Fibroblast of skin of scalp (primary cell): ENCODE measurements at regions not wholly inside any gene's neighbourhood (a gene's known extent, or its start where the extent isn't known, plus 50 kb on each side); places are given as distances from the start of the nearest gene placed in this dataset.
A peak's percentile ranks its signal among the peaks of the same experiment; 100 is the strongest.

Source experiments
- DNase-seq: peaks from one replicate; pipeline ENCODE4 v3.0.0-alpha.2; 2013

DNA sequence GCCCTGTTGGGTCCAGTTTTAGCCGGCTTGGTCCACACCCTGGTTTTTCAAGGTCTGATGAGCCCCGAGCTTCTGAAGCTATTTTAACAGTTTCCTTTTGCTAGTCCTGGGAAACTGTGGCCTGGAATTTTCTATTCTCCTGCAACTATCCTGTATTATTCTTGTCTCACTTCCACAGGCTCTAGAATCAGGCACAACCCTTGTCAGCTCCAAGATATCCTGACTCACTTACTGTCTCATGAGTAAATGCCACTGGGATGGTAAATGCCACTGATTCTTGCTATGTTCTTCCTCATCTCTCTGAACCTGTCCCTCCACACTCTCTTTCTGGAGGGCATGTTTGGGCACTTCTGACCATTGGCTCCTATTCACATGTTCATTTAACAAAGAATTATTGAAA lies 611.5 kb upstream of the IGFBP3 start:
- DNase-seq = peak; percentile 32

DNA sequence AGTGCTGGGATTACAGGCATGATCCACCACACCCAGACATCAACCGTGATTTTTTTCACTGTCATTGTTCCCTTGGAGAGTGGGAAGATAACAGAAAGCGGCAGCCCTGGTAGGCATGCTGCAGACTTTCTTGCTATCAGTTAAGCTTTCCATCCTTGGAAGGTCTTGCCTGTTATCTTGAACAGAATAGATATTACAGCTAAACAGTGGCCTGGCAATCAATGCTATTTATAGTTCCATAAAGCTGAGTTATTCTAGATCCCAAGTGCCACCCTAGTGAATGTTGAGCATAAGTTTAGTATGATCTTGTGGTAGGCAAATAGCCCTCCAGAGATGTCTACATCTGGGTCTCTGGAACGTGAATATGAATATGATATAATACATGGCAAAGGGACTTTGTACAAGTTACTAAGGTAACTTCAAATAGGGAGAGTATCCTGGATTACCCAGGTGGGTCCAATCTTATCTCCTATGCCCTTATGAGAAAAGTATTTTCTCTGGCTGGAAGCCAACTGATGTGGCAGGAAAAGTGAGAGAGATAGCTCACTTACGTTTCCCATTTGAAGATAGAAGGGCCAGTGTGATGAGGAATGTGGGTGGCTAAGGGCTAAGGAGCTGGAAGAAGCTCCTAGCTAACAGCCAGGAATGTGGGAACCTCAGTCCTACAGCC lies 609.1 kb upstream of the IGFBP3 start:
- DNase-seq = no peak

DNA sequence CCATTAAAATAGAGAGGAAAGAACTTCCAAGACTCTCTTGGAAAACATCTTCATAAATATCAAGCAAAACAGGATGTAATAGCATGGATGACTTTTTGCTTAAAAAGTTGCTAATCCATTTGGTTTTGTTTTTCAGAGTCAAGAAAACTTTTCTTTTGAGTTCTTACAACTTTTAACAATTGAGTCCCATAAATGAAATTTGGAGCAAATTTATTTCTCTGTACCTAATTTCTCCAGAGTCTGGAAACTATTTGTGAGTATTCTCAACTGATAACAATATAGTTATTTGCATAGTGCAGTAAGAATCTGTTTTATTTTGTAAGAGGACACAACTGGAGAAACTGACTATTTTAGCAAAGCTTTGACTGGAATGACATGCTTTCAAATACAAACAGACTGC lies 606.3 kb upstream of the IGFBP3 start:
- no peak for DNase-seq

DNA sequence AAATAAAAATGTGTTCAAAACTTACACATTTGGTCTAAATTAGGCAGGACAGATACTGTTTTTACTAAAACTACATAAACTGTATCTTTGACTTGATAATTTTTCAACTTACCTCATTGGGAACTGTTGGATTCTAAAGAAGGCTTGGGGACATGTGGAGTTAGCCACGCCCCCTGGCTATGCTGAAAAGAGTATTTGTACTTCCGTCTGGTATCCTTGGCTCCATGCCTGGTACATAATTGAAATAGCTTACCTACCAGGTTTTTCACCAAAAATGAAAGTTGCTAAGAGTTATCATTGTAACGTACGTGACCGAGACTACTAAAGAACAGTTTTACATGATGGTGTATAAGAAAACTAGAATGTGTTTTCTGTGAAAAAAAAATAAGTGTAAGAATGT lies 604.8 kb upstream of the IGFBP3 start:
- DNase-seq = peak; percentile 14

- peak; percentile 23 for DNase-seq
Measured at GRCh38 chr7:46524350-46524749, 603.3 kb upstream of the IGFBP3 start.

- DNase-seq = no peak
Measured at GRCh38 chr7:46522354-46522906, 601.4 kb upstream of the IGFBP3 start.

DNA sequence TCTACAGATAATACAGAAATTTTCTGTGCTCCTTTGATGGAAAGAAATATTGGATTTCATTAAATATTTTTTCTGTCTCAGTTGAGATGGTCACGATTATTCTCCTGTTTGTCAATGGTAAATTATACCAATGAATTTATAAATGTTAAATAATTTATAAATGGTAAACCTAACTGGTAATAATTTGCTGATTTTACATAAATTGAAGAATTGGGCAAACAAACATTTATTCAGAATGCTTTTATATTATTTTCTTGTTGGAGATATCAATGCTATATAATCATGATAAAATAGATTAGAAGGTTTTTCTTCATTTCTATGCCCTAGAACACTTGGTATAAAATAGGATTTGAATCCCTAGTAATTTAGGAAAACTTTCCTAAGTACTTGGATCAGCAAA lies 597.6 kb upstream of the IGFBP3 start:
- DNase-seq = no peak

DNA sequence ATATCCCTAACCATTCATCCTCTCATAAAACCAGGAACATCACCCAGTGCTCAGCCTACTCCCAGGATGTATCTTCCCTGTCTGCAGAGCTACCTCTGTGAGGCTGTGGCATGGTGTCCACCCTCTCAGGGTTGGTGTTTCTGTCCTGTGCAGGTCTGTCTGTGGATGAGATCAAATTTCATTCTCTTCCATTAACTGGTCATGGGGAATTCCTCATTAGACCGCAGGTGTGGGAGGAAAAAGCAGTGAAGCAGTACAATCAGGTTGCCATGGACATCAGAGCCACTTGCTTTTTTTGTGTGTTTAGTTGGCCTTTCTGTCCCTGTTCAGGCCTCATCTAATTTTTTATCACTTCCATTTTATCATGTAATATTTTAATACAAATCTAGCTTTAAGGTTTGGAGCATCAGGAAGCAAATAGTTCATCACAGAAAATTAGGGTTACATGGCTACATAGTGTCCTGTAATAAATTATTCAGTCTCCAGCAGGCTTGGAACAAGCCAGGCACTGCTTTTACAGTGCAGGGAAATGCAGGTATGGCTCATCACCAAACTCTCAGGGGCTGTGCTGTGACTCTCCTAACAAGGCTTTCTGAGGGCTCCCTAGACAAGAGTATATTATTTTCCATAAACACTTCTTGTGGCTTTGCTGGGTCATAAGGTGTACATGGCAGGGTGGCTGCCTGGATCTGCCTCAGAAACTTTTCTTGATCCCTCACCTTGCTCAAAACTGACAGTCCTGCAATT lies 594.9 kb upstream of the IGFBP3 start:
- DNase-seq = no peak

- DNase-seq = no peak
Measured at GRCh38 chr7:46513447-46513848, 592.4 kb upstream of the IGFBP3 start.

DNA sequence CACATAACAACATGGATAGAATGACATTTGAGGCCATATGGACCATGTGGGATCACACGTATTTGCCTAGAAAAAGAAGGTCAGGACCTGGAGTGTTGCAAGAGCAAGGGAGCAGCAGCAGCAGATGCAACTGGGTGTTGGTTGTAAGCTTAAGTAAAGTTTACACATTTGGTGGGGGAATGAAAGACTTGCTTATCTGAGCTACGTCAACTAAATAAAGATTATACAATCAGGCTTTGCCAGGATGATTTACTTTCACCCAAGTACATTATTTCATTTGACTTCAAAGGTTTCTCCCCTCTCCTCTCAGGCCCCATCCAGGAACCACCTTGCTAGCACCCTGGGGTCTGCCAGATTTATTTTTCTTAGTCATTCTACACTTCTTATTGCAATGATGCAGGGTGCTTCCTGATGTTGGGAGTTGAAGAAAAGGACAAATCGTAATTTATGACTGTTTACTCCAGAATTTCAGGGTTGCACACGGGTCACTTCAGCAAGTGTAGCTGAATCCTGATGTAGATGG lies 591.9 kb upstream of the IGFBP3 start:
- DNase-seq = no peak

DNA sequence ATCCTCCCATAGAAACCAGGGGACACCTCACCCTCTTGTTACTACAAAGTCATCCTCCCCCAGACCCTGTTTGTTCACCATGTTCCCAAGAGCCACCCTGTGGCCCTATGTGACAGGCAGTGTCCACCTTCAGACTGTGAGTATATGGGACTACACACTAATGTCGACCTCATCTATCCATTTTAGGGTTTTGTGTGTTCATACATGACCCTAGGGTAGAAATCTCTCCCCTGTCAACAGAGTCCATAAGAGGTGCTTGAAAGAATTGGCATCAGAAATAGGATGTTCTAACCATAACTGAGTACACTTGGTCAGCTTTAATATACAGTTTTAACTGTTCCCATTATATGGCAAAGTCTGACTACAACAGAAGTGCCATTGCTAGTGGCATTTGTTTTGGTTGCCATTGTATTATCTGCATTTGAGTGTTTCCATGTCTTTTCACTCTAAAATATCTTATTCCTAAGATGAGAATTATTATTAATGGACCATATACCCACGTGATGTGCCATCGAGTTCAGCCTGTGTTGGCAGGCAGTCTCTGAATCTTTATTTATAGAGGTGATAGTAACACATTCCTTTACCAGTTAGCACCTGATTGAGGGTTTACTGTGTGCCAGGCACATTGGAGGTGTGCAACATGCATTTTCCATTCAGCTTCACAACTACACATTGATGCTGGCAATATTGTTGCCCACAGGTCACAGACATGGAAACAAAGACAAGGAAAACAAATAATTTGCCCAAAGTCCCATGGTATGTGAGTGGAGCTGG lies 590.6 kb upstream of the IGFBP3 start:
- DNase-seq = no peak

DNA sequence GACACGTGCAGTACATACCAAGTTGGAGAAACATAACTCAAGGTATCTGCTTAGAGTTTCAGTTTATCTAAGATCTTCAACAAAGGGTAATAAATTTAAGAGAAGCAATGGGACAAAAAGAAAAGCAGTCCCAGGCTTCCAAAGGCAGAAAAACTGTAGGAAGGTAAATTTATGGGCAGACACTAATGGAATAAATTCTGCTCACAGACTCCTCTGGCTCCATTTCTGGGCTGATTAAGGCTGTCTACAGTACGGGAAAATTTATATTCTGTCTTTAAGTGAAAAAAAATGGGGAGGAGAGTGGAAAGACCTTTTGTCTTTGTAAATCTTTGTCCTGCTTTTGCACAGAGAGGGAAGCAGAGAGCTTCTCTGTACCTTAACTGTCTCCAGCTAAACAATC lies 587.5 kb upstream of the IGFBP3 start:
- DNase-seq = no peak

DNA sequence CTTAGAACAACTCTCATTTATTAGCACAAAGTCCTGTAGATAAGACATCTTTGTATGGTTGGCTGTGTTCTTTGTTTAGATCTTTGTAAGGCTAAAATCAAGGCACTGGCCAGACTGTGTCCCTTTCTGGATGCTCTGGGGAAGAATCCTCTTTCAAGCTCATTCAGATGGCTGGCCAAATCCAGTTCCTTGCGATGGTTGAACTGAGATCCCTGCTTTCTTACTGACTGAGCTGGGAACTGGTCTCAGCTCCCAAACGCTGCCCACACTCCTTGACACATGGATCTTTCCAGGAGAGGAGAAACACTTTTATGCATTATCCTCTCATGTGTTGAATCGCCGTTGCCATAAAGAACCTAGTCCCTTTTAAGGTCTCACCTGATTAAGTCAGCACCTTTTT lies 586.5 kb upstream of the IGFBP3 start:
- DNase-seq = no peak

- no peak for DNase-seq
Measured at GRCh38 chr7:46494441-46494840, 573.4 kb upstream of the IGFBP3 start.

GRCh38 chr7:46494028-46494427 lies 573.0 kb upstream of the IGFBP3 start:
- DNase-seq = peak; percentile 75

DNA sequence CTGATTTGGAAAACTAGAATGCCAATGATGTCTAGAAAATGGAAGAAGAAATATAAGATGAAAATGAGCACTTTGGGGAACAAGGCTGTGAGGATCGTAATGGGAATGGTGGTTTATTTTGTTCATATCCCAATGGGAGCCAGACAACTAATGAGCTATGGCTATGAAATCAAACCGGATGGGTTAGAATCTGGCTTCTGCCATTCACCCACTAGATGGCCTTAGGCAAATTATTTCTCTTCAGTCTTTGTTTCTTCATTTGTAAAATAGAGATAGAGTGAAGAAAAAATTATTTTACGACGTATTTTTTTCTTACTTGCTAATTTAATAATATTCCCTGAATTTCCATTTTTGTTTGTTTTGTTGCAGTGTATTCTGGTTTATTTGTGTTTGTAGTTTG lies 572.1 kb upstream of the IGFBP3 start:
- DNase-seq = no peak

DNA sequence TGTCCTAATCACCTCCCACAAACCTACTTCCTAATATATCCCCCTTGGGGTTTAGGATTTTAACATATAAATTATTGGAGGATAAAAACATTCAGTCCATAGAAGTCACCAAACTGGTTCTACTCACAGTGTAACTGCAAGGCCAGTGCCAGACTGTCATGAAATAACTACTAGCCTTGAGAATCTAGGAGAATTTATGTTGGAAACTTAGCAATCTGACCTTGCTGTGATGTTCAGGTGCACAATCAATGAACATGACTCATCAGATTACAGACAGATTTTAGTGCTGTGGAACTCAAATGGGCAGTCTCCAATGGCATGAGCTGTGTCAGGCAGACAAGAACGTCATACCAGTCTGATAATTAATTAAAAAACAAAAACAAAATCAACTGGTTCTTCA lies 571.4 kb upstream of the IGFBP3 start:
- no peak for DNase-seq

DNA sequence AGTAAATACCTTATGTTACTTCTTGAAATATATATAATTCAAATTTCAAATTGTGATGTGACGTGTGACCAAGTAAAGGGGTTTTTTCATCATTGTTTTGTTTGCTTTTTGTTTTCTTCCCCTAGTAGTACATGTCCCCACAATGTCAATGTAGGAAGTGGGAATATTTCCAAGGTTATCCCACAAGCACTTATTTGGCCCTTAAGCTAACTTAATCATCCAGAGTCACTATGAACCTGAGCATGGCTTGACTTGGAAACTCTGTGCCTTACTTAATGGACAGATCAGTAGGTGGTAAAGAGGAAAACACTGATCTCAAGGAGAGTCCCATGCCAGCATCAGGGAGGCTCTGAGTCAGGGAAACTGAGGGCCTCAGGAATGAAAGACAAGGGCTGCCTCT lies 569.3 kb upstream of the IGFBP3 start:
- DNase-seq = no peak

GRCh38 chr7:46489106-46489505 lies 568.0 kb upstream of the IGFBP3 start:
- no peak for DNase-seq

GRCh38 chr7:46488607-46489006 lies 567.5 kb upstream of the IGFBP3 start:
- no peak for DNase-seq

- DNase-seq = peak; percentile 83
Measured at GRCh38 chr7:46486256-46487206, 565.5 kb upstream of the IGFBP3 start.

- DNase-seq = peak; percentile 72
Measured at GRCh38 chr7:46485481-46486065, 564.5 kb upstream of the IGFBP3 start.
